ENCODE measurements at regions not wholly inside any gene's neighbourhood (a gene's known extent, or its start where the extent isn't known, plus 50 kb on each side); places are given as distances from the start of the nearest gene placed in this dataset.

- WGBS (ENCODE audit: extremely low coverage, insufficient coverage, insufficient read length) = no CpG with 5 or more reads among the region's 2 CpGs
- no peak overlapping the region for H3K4me2 ChIP-seq (ENCODE audit: low read length)
- H3K79me2 ChIP-seq (ENCODE audit: control insufficient read depth, insufficient read depth, low read length, poor library complexity) = no peaks in the 10 kb centered on the region
- no peak overlapping the region for H4K91ac ChIP-seq (ENCODE audit: low read depth, low read length)
- H3K79me1 ChIP-seq (ENCODE audit: low read length) = peaks cover 2% of the 10 kb centered on the region
- no peak overlapping the region for H2AFZ ChIP-seq (ENCODE audit: insufficient read depth, low read length, poor library complexity)
- no peak for DNase-seq
- no peak overlapping the region for H4K8ac ChIP-seq (ENCODE audit: low read depth, low read length)
- no peak overlapping the region for H4K12ac ChIP-seq (ENCODE audit: low read depth, low read length)
- H3K27ac ChIP-seq (ENCODE audit: low read depth, low read length) = no peak overlapping the region
- H3K14ac ChIP-seq (ENCODE audit: low read length) = no peak overlapping the region
- H3K4me3 ChIP-seq (ENCODE audit: low read depth, low read length) = no peak overlapping the region
- H2BK120ac ChIP-seq (ENCODE audit: insufficient read depth, low read length, poor library complexity) = no peak overlapping the region
- no peak overlapping the region for H2BK12ac ChIP-seq (ENCODE audit: low read length)
- H3K4ac ChIP-seq (ENCODE audit: low read depth, low read length) = no peak overlapping the region
- H2AK5ac ChIP-seq (ENCODE audit: low read length) = no peak overlapping the region
- H2BK5ac ChIP-seq (ENCODE audit: low read depth, low read length, poor library complexity) = no peak overlapping the region
- H3K9me3 ChIP-seq (ENCODE audit: insufficient read depth, low read depth, low read length) = no peaks in the 10 kb centered on the region
- no peaks in the 10 kb centered on the region for H3K36me3 ChIP-seq (ENCODE audit: control insufficient read depth in 1 of 2, insufficient read depth in 2 of 2, low read length in 2 of 2)
- H3K4me1 ChIP-seq (ENCODE audit: control insufficient read depth in 1 of 2, insufficient read depth in 2 of 2, low read length in 2 of 2) = peaks cover 5 to 7% of the 10 kb centered on the region in 2 experiments
- no peak overlapping the region for H3K9ac ChIP-seq (ENCODE audit: low read length)
- H3K18ac ChIP-seq (ENCODE audit: low read length) = no peak overlapping the region
- no peak overlapping the region for H3K23ac ChIP-seq (ENCODE audit: low read length)
- no peaks in the 10 kb centered on the region for H3K27me3 ChIP-seq (ENCODE audit: insufficient read depth, low read length)
These were observed 96.8 kb upstream of the BCAR3 start for GRCh38 chr1:93778457-93778856.

GRCh38 chr1:93777255-93777654 is 95.6 kb upstream of the BCAR3 start:
- no CpG with 5 or more reads among the region's 2 CpGs for WGBS (ENCODE audit: extremely low coverage, insufficient coverage, insufficient read length)
- no peak overlapping the region for H3K23ac ChIP-seq (ENCODE audit: low read length)

GRCh38 chr1:93776728-93777127 is 95.1 kb upstream of the BCAR3 start:
- Histone ChIP-seq H3K9me3 (ENCODE audit: insufficient read depth, low read depth, low read length) (no peaks in the 10 kb centered on the region), H4K12ac (ENCODE audit: low read depth, low read length) (no peak overlapping the region), H4K91ac (ENCODE audit: low read depth, low read length) (no peak overlapping the region), H3K36me3 (ENCODE audit: control insufficient read depth in 1 of 2, insufficient read depth in 2 of 2, low read length in 2 of 2) (no peaks in the 10 kb centered on the region), H3K9ac (ENCODE audit: low read length) (no peak overlapping the region), H3K27me3 (ENCODE audit: insufficient read depth, low read length) (no peaks in the 10 kb centered on the region), H3K79me2 (ENCODE audit: control insufficient read depth, insufficient read depth, low read length, poor library complexity) (no peaks in the 10 kb centered on the region), H2BK5ac (ENCODE audit: low read depth, low read length, poor library complexity) (no peak overlapping the region), H3K18ac (ENCODE audit: low read length) (no peak overlapping the region), H3K4me1 (ENCODE audit: control insufficient read depth in 1 of 2, insufficient read depth in 2 of 2, low read length in 2 of 2) (peaks cover 5 to 7% of the 10 kb centered on the region in 2 experiments), H3K79me1 (ENCODE audit: low read length) (peaks cover 2% of the 10 kb centered on the region), H3K4me2 (ENCODE audit: low read length) (no peak overlapping the region), H3K27ac (ENCODE audit: low read depth, low read length) (no peak overlapping the region), H2BK120ac (ENCODE audit: insufficient read depth, low read length, poor library complexity) (no peak overlapping the region), H2BK12ac (ENCODE audit: low read length) (peak overlapping the region; percentile 9), H4K8ac (ENCODE audit: low read depth, low read length) (no peak overlapping the region), H2AFZ (ENCODE audit: insufficient read depth, low read length, poor library complexity) (no peak overlapping the region), H3K4me3 (ENCODE audit: low read depth, low read length) (no peak overlapping the region), H3K23ac (ENCODE audit: low read length) (no peak overlapping the region), H3K14ac (ENCODE audit: low read length) (no peak overlapping the region), H2AK5ac (ENCODE audit: low read length) (no peak overlapping the region), H3K4ac (ENCODE audit: low read depth, low read length) (no peak overlapping the region)
- WGBS (ENCODE audit: extremely low coverage, insufficient coverage, insufficient read length) = no CpG with 5 or more reads among the region's 3 CpGs
- no peak for DNase-seq

More at GRCh38 chr1:93777255-93777654, 95.6 kb upstream of the BCAR3 start:
- Histone ChIP-seq H3K4me3 (ENCODE audit: low read depth, low read length) (no peak overlapping the region), H3K4me2 (ENCODE audit: low read length) (no peak overlapping the region), H2BK120ac (ENCODE audit: insufficient read depth, low read length, poor library complexity) (no peak overlapping the region), H3K9ac (ENCODE audit: low read length) (no peak overlapping the region), H4K12ac (ENCODE audit: low read depth, low read length) (no peak overlapping the region), H4K8ac (ENCODE audit: low read depth, low read length) (no peak overlapping the region), H3K27me3 (ENCODE audit: insufficient read depth, low read length) (no peaks in the 10 kb centered on the region), H4K91ac (ENCODE audit: low read depth, low read length) (no peak overlapping the region), H2AFZ (ENCODE audit: insufficient read depth, low read length, poor library complexity) (no peak overlapping the region), H3K14ac (ENCODE audit: low read length) (no peak overlapping the region), H3K27ac (ENCODE audit: low read depth, low read length) (no peak overlapping the region), H3K79me1 (ENCODE audit: low read length) (peaks cover 2% of the 10 kb centered on the region), H3K18ac (ENCODE audit: low read length) (no peak overlapping the region), H3K79me2 (ENCODE audit: control insufficient read depth, insufficient read depth, low read length, poor library complexity) (no peaks in the 10 kb centered on the region), H2BK5ac (ENCODE audit: low read depth, low read length, poor library complexity) (no peak overlapping the region), H3K36me3 (ENCODE audit: control insufficient read depth in 1 of 2, insufficient read depth in 2 of 2, low read length in 2 of 2) (no peaks in the 10 kb centered on the region), H3K4me1 (ENCODE audit: control insufficient read depth in 1 of 2, insufficient read depth in 2 of 2, low read length in 2 of 2) (peaks cover 5 to 7% of the 10 kb centered on the region in 2 experiments), H2AK5ac (ENCODE audit: low read length) (no peak overlapping the region), H2BK12ac (ENCODE audit: low read length) (no peak overlapping the region), H3K9me3 (ENCODE audit: insufficient read depth, low read depth, low read length) (no peaks in the 10 kb centered on the region), H3K4ac (ENCODE audit: low read depth, low read length) (no peak overlapping the region)
- no peak for DNase-seq

GRCh38 chr1:93775224-93775623 is 93.6 kb upstream of the BCAR3 start:
- Histone ChIP-seq H2BK120ac (ENCODE audit: insufficient read depth, low read length, poor library complexity) (no peak overlapping the region), H2BK5ac (ENCODE audit: low read depth, low read length, poor library complexity) (no peak overlapping the region), H2BK12ac (ENCODE audit: low read length) (no peak overlapping the region), H3K4me1 (ENCODE audit: control insufficient read depth in 1 of 2, insufficient read depth in 2 of 2, low read length in 2 of 2) (peaks cover 5 to 6% of the 10 kb centered on the region in 2 experiments), H3K79me2 (ENCODE audit: control insufficient read depth, insufficient read depth, low read length, poor library complexity) (no peaks in the 10 kb centered on the region), H3K79me1 (ENCODE audit: low read length) (peaks cover 2% of the 10 kb centered on the region), H2AK5ac (ENCODE audit: low read length) (no peak overlapping the region), H3K4ac (ENCODE audit: low read depth, low read length) (no peak overlapping the region), H3K27ac (ENCODE audit: low read depth, low read length) (no peak overlapping the region), H3K18ac (ENCODE audit: low read length) (no peak overlapping the region), H3K9me3 (ENCODE audit: insufficient read depth, low read depth, low read length) (no peaks in the 10 kb centered on the region), H3K14ac (ENCODE audit: low read length) (no peak overlapping the region), H4K91ac (ENCODE audit: low read depth, low read length) (no peak overlapping the region), H4K8ac (ENCODE audit: low read depth, low read length) (no peak overlapping the region), H3K9ac (ENCODE audit: low read length) (no peak overlapping the region), H3K23ac (ENCODE audit: low read length) (no peak overlapping the region), H2AFZ (ENCODE audit: insufficient read depth, low read length, poor library complexity) (no peak overlapping the region), H3K4me2 (ENCODE audit: low read length) (no peak overlapping the region), H3K27me3 (ENCODE audit: insufficient read depth, low read length) (no peaks in the 10 kb centered on the region), H3K36me3 (ENCODE audit: control insufficient read depth in 1 of 2, insufficient read depth in 2 of 2, low read length in 2 of 2) (no peaks in the 10 kb centered on the region), H3K4me3 (ENCODE audit: low read depth, low read length) (no peak overlapping the region), H4K12ac (ENCODE audit: low read depth, low read length) (no peak overlapping the region)
- WGBS (ENCODE audit: extremely low coverage, insufficient coverage, insufficient read length) = no CpG with 5 or more reads among the region's 6 CpGs
- DNase-seq = peak; percentile 61 to 75
